Erythroblast (primary cell): ENCODE measurements at regions not wholly inside any gene's neighbourhood (a gene's known extent, or its start where the extent isn't known, plus 50 kb on each side); places are given as distances from the start of the nearest gene placed in this dataset.

ENCODE experiments used
- GATA1 ChIP-seq: IDR thresholded peaks from 2 replicates; pipeline ENCODE4 v1.6.1; 2011; ENCODE audit warnings: low read depth, mild to moderate bottlenecking, control low read depth, low read length, moderate library complexity
- POLR2A ChIP-seq: IDR thresholded peaks from 2 replicates; pipeline ENCODE4 v1.6.1; 2011; ENCODE audit warnings: mild to moderate bottlenecking, low read length

DNA sequence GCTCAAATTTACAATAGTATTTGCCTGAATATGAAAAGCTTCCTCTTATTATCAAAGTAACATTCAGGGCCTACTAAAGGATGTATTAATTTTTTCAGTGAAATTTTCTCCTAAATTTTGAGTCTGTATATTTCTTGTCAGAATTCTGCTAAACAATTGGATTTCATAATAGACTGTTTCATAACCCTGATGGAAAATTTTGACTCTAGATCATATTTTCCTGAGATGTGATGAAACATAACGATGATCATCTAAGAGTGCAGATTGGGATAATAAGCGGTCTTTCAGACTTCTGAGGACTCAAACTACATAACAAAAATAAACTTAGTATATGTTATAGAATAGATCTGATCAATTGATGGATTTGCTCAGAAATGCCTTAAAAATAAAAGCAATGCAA is 574.5 kb upstream of the TBL1XR1 start:
- TF ChIP-seq POLR2A (no peak), GATA1 (no peak)
